Suppressor macrophage (primary cell): ENCODE measurements at regions not wholly inside any gene's neighbourhood (a gene's known extent, or its start where the extent isn't known, plus 50 kb on each side); places are given as distances from the start of the nearest gene placed in this dataset.

Source experiments
- DNase-seq, 4 experiments: peaks; one replicate each; pipeline ENCODE4 v3.0.0-alpha.2; 2020 to 2022

GRCh38 chr14:61191733-61192132 lies 89.4 kb downstream of the TMEM30B start:
- no peak for DNase-seq

DNA sequence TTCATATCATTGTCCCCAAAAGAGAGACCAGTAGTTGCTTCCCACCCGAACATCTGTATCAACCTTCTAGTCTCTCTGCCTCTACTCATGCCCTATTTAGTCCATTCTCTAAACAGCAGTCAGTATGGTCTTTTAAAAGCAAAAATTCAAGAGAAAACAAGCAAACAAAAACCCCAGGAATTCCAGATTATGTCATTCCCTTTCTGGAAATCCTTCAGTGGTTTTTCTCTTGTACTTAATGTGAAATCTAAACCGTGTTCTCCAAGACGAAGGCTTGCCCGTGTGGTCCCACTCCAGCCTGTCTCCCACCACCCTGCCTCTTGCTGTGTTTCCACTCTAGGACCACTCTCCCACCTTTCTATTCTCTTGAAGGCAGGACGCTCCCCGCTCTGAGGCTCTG lies 90.8 kb downstream of the TMEM30B start:
- no peak for DNase-seq

DNA sequence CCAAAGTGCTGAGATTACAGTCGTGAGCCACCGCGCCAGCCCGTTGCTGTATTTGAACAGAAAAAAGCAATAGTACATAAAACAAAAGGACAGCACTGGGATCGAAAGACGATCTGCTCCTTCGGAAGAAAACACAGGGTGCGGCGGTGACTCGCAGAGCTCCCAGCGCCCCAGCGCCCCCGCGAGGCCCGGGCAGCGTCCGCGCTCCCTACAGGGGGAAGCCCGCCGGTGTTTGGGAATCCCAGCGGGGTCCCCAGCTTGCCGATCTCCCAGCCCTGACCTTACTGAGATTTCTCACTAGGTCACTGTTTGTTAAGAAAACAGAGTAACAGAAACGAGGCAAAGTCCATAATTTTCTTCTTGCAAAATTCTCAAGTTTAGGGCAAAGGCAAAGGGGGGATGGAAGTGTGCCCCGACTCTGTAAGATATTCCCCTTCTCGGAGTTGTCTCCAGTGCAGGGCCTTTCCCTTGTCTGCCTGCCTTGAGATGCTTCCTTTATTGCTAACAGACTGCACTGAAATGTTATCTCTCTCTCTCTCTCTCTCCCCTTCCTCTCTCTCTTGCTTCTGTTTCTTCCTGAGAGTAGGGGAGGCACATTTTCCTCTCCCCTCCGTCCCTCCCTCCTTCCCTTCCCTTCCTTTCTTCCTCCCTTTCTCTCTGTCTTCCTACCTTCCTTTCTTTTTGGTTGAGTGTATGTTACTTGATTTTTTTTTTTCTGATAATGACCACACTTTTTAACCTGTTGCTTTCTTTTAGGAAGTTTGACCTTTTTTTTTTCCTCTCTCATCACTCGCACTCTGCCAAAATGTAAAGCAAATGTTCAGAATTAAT lies 91.9 kb downstream of the TMEM30B start:
- peak; percentile 38 to 80 (median 64) for DNase-seq

GRCh38 chr14:61188196-61188595 lies 92.9 kb downstream of the TMEM30B start:
- peak in 2 of 4 experiments; percentile 28 to 34 for DNase-seq

DNA sequence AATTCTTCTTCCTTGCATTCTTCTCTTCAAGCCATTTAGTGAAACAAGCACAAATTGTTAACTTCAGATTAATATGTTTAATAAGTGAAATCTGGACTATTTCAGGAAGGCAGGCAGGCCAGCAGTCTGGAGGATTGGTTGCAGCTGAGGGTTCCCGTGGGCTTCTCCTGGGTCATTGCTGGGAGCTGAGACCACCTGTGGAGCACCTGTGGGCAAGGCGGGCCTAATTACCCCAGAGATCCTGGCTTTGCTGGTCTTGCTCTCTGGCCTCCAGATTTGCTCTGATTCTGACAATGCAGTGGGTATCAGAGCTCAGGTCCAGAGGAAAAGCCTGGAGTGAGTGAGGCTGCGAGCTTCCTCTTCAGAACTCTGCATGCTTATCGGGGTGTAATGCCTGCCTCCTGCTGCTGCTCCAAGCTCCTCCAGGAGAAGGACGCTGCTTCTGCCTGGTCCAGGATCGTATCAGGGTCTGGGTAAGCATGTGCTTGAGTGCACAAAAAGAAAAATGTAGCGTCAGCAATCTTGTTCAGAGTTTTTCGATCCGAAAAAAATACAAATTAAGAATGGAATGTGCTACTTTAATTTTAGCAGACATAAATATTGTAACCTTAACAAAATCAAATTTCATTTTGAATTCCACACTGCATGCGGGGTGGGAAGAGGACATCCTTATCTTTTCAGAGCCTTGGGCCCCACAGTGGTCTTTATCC lies 93.8 kb downstream of the TMEM30B start:
- peak in 1 of 4 experiments; percentile 6 for DNase-seq

DNA sequence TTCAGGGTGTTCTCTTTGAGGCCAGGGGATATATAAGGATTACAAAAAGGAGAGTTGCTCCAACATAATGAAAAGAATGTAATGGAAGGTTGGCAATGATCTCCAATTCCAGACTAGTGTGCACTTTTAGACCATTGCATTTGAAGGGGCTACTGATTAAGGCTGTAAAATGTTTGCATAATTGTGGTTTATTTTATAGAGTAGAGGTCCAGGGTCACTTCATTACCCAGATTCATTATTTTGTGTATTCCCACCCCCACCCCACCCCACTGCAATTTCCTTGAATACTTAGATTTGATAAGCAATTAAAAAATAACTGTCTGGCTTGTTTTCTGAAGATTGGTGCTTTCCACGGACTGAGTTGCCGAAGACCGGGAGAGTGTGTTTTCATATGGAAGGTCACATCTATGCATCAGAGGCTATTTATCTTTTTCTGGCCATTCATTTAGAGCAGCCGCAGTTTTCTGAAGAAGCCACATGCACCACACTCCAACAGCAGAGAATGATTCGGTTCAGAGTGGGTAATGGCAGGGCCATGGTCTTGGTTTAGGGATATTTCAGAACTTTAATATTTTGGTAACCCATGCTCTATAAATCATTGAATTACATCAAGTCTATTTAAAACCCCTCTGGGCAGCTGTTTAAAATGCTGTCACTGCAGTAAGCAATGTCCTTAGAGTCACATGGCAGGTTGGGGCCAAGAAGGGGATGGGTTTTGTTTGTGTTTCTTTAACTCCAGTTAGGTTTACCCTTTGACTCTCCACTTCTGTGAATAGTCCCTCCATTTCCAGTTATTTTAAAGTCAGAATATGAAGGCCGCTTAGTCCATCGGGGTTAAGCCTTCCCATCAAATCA lies 94.6 kb downstream of the TMEM30B start:
- no peak for DNase-seq

- no peak for DNase-seq
These were observed 95.6 kb downstream of the TMEM30B start for GRCh38 chr14:61185534-61185933.

DNA sequence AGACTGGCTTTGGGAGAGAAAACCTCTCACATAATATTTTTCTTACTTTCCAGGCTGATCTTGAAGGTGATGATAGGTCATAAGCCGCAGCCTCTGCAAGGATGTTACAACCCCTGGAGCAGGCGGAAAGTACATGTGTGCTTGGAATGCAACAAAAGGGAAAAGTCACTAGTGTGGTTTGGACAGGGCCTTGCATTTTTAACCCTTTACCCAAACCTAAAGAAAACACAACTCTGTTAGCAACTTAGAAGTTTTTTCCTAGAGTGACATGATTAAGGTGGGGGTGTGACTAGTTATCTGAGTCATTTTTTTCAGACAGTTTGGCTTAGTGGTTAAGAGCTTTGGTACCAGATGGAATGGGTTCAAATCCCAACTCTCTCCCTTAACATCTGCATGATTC lies 97.0 kb downstream of the TMEM30B start:
- DNase-seq = no peak

- DNase-seq = no peak
These were observed 97.8 kb downstream of the TMEM30B start for GRCh38 chr14:61183196-61183885.

GRCh38 chr14:61179796-61180398 lies 101.2 kb downstream of the TMEM30B start:
- DNase-seq = no peak

- no peak for DNase-seq
These were observed 102.0 kb downstream of the TMEM30B start for GRCh38 chr14:61179061-61179690.

DNA sequence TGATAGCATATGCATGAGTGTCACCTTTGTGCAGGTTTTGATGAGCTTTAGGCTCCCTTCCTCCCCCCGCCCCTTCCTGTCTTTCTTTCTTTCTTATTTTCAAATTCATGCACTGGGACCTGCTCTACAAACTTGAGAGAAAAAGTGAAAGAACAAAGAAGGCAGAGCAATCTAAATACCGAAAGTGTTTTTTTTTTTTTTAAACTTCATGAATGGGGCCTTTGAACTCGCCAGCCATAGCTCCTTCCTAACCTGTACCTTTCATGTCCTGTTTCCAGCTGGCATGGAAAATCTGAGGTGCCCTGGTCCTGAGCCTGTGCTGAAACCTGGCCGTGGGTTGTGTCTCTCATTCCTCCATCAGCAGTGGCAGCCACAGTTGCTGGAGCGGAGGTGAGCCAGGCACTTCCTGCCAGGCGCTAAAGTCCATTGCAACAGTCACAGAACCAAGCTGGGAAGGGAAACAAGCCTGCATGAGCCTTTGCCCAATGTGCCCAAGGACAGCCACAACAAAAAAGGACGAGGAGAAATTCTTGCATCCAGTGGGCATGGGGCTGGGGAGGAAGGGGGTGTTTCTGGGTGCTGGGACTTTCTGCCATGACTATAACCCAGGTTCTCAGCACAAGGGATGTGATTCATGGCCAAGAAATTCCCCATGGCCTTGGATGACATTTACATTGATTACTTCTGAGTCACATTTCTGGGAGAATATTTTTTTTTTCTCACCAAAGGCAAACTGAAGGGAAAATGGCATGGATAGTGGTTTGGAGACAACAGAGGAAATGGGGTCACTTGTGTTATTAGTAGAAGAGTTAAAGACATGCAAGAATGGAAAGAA lies 102.7 kb downstream of the TMEM30B start:
- no peak for DNase-seq

- no peak for DNase-seq
These were observed 103.6 kb downstream of the TMEM30B start for GRCh38 chr14:61177279-61178225.

GRCh38 chr14:61176686-61177085 lies 104.5 kb downstream of the TMEM30B start:
- DNase-seq = no peak

DNA sequence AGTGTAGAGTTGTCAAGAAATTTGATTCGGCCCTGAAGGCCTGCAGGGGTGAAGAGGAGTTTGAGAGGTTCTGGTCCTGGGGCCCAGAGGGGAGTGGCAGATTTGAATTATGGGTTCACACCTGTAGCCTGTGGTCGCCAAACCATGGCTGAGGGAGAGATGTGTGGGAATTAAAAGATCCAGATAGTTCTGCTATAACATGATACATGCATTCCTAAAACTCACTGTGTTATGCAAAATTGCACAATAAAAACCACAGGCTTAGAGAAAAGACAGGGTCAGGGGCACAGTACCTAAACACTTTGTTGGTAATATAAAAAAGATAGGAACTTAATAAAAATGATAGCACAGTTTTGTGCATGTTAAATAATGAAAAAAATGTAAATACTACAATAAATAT lies 106.2 kb downstream of the TMEM30B start:
- DNase-seq = no peak

DNA sequence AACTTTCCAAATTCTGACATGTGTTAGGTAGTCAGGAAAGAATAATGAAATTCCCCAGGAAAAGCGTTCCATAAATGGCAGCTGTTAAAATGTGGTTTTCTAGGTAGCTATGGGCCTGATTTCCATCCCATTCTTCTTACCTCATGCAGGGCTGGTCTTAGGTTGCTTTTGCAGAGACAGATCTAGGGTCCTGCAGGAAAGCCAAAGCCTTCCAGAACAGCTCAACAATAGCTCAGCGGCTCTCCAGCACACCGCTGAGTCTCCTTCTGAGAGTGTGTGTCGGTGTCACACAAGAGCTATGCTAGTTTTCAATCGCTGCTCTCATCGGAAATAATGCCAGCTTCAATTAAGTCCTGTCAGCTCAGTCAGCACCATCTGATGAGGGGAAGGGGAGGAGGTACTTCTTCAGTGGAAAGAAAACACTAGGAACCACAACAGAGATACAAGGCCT lies 106.7 kb downstream of the TMEM30B start:
- DNase-seq = no peak

DNA sequence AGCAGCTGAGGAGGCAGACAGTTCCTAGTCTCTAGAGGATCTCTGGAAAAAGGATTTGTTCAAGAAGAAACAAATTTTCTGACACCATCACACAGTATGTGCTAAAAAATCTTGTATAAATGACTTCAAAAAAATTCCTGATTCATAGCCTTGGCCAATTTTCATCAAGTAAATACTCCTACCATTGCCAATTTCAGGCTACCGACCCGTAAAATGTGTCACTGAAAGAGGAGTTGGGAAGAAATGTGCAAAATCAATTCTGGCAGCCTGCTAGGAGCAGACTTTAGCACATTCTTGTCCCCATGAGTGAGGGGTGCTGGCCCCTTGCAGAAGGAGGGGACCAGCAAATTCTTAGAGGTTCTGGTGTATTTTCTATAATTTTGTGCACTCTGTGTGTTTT lies 109.4 kb downstream of the TMEM30B start:
- DNase-seq = no peak

- DNase-seq = no peak
These were observed 113.0 kb downstream of the TMEM30B start for GRCh38 chr14:61168141-61168540.

- no peak for DNase-seq
These were observed 113.5 kb downstream of the TMEM30B start for GRCh38 chr14:61167642-61168041.
